ENCODE measurements at regions not wholly inside any gene's neighbourhood (a gene's known extent, or its start where the extent isn't known, plus 50 kb on each side); places are given as distances from the start of the nearest gene placed in this dataset.

- DNase-seq: no peak
Observed at GRCh38 chr17:70752966-70753467, 583.7 kb downstream of the KCNJ2 start.

DNA sequence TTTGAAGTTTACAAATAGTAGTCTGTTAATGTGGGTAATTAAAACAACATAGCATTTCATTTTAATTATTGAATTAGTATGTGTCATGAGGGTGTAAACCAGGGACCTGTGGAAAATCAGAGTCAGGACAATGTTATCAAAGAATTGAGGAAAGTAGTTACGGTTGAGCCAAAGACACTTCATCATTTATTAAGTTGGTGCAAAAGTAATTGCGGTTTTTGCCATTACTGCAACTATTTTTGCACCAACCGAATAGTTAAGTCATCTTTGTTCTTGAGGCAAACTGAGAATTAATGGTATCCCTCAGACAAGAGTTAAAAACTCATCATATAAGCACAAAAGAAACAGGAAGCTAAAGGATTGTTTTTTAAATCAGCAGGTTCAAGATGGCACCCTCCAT is 593.7 kb downstream of the KCNJ2 start:
- DNase-seq: no peak

- DNase-seq: peak; percentile 4
Observed at GRCh38 chr17:70767102-70767701, 597.9 kb downstream of the KCNJ2 start.

DNA sequence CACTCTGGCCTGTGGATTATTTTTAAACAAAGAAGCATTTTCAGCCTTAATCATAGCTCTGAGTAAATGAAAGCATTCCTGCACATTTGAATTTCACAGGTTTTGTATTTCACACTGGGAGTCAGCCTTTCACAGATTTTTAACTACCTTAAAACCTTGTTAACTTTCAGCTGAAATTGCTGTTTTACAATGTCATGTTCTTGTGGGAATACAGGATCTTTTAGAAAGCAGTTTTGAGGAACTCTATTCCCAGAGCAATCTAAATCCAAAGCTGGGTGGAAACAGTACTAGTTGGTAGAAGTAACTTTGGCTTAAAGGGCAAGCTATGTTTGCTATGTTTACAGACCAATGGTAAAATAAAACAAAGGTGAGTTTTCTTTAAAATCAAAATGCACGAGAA is 600.6 kb downstream of the KCNJ2 start:
- no peak for DNase-seq

DNA sequence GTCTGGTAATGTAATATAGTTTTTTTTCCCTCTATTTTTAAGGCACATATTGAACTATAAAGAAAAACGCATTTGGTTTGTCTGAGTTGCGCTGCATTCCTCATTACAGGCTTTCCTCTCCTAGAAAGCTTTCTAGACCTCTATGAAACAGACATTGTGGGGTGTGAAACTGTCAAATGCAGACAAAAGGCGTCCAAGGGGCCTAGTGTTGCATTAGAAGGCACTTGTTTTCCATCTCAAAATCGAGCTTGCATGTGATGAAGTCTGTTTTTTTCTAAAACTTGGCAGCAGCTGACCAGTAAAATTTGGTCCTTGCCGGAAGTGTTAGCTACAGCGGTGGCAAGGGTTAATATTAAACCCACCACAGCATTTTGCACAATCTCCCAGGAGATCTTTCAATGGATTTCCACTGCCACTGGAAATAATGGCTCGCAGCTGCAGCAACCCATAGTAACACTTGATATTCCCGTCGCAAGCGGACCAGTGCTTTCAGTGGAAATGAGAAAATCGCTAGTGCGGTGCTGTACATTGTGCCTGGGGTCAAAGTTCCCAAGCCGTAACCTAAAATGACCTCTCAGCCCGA is 602.6 kb downstream of the KCNJ2 start:
- DNase-seq: no peak

DNA sequence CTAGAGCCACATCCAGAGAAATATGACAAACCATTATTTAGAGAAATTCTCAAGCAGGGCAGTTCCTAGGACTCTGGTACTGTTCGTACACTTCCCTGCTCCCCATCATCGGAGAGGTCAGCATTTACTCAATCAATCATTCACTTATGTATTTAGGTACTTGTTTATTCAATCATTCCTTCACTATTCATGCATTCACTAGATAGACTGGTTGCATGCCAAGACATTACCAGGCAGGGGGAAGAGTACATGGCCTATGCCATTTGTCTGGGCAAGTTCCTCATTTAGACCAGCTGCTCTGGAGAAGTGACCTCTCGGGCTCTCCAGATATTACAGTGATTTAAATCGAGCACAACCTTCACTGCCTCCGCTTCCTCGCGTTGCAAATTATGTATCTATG is 603.4 kb downstream of the KCNJ2 start:
- no peak for DNase-seq

DNA sequence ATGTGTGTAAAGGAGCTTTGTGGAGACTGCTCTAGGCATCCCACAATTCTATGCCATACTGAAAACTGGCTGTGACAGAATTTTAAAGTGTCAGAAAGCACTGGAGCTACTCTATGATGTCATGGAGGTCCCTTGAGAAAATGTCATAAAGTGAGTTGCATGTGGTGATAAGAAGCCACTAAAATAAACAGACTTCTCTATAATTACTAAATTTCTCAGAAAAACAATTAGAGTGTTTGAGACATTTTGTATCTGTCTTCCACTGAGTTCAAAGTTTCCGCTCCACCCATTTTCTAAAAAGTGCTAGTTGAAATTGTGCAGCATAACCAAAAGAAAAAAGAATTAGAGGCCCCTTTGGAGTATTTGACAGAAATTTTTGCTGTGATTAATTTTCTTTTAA is 603.9 kb downstream of the KCNJ2 start:
- no peak for DNase-seq

DNA sequence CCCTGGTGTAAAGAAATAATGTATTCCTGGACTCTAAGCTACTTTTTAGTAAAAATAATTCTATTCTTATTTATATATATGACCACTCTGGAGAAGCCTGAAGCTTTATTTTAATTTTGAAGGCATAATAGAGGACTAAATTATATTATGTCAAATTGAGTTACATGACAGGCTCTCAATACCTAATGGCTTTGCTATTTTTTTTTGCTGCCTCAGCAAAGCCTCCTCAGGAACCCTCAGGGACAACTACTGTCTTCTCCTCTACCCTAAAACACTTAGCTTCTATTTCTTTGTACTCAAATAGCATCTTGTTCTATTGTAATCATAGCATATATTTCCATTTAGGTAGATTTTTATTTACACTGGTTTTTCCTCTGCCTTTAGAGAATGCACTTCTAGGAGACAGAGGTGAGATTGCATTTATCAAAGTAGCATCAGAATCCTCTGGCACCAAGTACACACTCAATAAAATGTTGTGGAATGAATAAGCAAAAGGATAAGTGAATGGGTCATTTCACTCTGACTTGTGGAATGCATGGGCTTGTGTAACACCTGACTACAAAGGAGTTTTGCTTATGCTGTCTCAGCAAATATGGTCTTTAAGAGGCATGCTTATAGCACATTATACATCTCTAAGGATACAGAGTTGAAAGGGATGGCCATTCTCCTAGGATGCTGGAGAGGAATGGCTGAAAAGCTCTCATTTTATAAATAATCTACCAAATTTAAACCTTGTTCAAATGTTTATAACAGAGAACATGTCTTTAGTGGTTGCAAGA is 605.2 kb downstream of the KCNJ2 start:
- no peak for DNase-seq

DNA sequence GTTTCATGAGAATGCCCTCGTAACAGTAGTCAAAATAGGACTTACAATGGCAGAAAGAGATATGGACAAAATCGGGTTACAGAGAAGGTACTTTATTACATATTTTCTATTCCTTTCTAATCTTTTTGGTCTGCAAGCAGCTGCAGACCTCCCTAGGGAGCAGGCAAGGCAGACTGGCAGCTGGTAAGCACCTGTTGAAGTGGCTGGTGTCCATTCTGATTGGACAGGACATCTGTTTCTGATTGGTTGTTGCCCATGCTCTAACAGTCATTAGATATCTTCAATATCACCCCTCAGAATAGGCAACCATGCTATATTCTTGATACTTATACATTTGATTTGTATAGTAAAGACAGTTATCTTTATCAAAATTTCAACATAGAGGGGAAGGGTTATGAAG is 606.3 kb downstream of the KCNJ2 start:
- DNase-seq: peak; percentile 59

- DNase-seq: no peak
Observed at GRCh38 chr17:70776441-70776840, 607.1 kb downstream of the KCNJ2 start.

DNA sequence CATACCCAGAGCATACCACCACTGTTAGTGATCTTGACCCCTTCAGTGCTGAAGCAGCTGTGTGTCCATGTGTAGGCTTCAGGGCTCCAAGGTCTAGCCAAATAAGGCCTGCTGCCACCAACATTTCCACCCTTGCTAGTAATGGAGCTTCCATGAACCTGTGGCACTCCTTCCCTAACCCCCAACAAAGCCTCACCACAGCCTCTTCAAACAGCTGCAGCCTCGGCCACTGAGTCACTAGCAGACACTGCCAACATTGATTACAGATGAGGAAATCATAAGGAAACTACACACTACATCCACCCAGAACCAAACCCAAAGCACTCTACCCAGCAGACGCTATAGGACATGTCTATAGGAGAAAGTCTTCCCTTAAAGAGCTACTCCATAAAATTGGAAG is 610.7 kb downstream of the KCNJ2 start:
- no peak for DNase-seq

GRCh38 chr17:70786081-70786480 is 616.7 kb downstream of the KCNJ2 start:
- DNase-seq: no peak

DNA sequence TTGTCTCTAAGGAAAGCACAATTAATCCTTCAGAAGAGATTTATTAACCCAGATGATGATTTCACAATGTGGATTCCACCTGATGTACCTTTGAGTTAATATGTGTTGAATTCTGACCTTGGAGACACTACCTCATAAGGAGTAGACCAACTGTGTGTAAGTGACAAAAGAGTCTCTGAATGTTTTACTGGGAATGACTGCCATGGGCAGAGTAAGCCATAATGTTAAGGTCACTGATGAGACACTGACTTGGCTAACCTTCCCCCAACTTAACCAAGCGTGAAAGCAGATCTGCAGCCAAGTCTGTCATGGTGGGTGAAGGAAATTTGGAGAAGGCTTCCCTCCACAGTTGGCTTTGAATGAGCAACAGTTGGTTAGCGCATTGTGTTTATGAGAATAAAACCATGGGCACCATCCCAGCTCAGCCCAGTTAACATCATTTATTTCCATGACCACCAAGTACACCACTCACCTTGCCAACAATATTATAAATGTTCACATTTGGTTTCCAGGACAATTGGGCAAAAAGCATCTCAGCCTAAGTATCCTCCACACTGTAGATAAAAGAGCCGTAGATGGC is 618.5 kb downstream of the KCNJ2 start:
- DNase-seq: no peak

DNA sequence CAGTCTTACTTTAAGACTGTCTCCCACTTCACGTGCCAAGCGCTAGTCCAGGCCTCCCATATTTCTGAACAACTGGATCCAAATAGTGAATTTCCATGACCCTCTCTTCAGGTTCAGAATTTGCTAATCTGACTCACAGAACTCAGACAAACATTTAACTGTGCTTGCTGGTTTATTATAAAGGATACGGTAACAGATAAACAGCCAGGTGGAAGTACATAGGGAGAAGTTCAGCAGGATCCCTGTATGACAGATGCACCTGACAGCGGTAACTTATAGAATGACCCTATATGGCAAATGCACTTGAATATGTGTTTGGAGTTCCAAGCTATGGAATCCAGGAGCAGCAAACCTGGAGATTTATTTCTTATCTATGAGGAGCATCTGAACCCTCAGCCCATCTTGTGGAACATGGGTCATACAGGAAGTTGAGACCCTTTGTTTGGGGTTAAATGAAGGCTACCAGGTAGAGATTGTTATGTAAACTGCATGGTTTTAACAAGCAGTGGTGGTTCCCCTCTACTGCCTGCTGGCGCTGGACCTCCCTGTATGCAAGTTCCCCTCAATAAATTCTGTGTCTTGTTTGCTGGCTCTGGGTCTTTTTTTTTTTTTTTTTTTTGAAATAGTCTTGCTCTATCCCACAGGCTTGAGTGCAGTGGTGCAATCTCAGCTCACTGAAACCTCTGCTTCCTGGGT is 622.6 kb downstream of the KCNJ2 start:
- no peak for DNase-seq

DNA sequence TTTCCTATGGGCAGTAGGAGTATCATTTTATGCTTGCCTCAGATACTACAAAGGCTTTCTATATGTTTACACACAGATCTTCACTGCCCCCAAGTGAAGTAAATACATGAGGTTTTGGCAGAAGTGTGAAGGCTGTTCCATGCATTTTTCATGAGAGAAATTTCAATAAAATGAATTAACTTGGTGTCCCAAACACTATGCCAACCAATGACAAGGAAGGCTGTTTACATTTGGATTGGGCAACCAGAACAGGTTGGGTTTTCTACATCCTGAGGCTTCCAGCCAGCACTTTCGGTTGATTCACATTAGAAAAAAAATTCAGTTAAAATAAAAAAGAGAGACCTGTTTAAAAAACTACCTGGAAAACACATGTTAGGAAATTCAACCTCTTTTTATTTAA is 625.4 kb downstream of the KCNJ2 start:
- DNase-seq: no peak

GRCh38 chr17:70795620-70796019 is 626.3 kb downstream of the KCNJ2 start:
- DNase-seq: no peak

DNA sequence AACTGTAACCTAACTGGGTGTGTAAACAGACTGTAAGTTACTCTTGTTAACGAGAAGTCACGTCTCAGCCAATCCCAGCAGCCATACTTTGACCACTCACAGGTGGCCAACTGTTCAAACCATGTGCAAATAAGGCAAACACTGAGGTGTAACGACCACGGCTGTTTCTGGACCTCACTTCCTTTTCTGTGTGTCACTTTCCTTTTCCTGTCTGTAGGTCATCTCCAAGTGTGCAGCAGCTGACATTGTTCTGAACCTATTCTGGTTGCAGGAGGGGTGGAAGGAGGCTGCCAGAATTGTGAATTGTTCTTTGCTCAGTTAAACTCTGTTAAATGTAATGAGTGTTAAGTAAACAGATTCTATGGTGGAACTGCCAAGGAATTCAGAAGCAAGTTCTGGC is 627.4 kb downstream of the KCNJ2 start:
- DNase-seq: no peak

DNA sequence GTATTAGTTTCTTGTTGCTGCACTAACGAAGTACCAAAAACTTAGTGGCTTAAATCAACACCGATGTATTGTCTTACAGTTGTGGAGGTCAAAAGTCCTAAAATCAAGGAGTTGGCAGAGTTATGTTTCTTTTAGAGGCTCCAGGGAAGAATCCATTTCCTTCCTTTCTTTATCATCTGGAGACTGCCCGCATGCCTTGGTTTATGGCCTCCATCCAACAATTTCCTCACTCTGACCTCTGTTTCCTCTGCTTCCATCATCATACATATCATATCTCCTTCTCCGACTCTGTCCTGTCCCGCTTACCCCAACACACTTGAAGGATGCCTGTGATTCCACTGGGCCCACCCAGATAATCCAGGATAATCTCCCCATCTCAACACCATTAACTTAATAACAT is 627.8 kb downstream of the KCNJ2 start:
- DNase-seq: no peak

- no peak for DNase-seq
Observed at GRCh38 chr17:70804161-70804560, 634.8 kb downstream of the KCNJ2 start.

- DNase-seq: no peak
Observed at GRCh38 chr17:70808596-70808995, 639.3 kb downstream of the KCNJ2 start.

- DNase-seq: no peak
Observed at GRCh38 chr17:70810609-70811008, 641.3 kb downstream of the KCNJ2 start.

DNA sequence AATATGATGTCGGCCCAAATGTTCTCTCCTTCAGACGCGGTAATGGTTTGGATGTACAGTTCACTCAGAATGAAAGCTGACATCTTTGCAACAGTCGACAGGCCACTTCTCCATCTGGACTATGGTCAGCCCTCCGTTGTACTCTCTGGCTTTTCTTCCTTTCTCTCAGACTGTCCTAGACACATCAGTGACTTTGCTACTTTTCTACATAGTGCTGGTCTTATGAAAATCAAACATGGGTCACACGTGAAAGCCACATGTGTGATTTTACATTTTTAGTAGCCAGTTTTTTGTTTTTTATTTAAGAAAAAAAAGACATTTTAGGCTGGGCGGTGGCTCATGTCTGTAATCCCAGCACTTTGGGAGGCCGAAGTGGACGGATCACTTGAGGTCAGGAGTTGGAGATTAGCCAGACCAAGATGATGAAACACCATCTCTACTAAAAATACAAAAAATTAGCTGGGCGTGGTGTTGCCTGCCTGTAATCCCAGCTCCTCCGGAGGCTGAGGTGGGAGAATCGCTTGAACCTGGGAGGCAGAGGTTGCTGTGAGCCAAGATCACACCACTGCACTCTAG is 644.1 kb downstream of the KCNJ2 start:
- DNase-seq: no peak

DNA sequence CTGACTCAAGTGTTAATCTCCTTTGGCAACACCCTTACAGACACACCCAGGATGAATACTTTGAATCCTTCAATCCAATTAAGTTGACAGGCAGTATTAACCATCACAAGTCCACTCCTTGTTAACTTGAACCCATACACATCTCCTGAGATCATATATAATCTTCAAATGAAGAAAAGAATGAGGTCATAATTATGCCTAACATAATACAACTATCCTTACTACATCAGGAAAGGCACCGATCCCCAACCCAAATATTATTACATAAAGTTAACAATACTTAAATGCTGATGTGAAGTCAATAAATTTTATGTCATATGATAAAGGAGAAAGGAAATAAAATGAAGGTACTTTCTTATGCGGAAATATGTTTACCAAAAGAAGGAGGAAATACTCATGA is 649.9 kb downstream of the KCNJ2 start:
- no peak for DNase-seq

Data from NCI-H2171 (cell line).